OCI-LY7 (cell line): ENCODE measurements at regions not wholly inside any gene's neighbourhood (a gene's known extent, or its start where the extent isn't known, plus 50 kb on each side); places are given as distances from the start of the nearest gene placed in this dataset.

ENCODE experiments used
- BruUV-seq: library from RNA; stranded (reverse); fragments of 400-500 nt; replicated peaks from 2 replicates; lab custom pipeline; 2021; lab: Mats Ljungman, UMichigan
- CTCF ChIA-PET: fragments of 300-600 bp; sonication (Branson Sonifier 250); formaldehyde crosslinking; loops from one replicate; lab custom pipeline; 2022; ENCODE audit warnings: antibody characterized with exemption; ENCODE audit not compliant: unreplicated experiment; lab: Charles Lee
- POLR2A ChIA-PET: fragments of 300-600 bp; sonication (Branson Sonifier 250); formaldehyde crosslinking; loops from one replicate; lab custom pipeline; 2022; ENCODE audit warnings: antibody characterized with exemption; lab: Charles Lee
- DNase-seq: peaks from one replicate; pipeline ENCODE4 v3.0.0-alpha.2; 2015; ENCODE audit warnings: low spot score
- H2AFZ ChIP-seq: fragments of 200-600 bp; sonication (generic), shearing (Covaris generic); 2 replicates; pipeline ENCODE4 v1.6.1; 2014; ENCODE audit warnings: mild to moderate bottlenecking, antibody characterized with exemption, low read length, moderate library complexity
- H3K27ac ChIP-seq: fragments of 200-600 bp; sonication (generic); 2 replicates; pipeline ENCODE4 v1.5.1; 2014; ENCODE audit warnings: mixed run types, low read depth, mild to moderate bottlenecking, moderate library complexity, low read length, inconsistent platforms; ENCODE audit not compliant: poor library complexity, severe bottlenecking
- H3K36me3 ChIP-seq: fragments of 200-600 bp; sonication (generic); 2 replicates; pipeline ENCODE4 v1.6.1; 2014; ENCODE audit warnings: mild to moderate bottlenecking, antibody characterized with exemption, low read length, moderate library complexity, mixed read lengths; ENCODE audit not compliant: insufficient read depth
- H3K4me1 ChIP-seq: fragments of 200-600 bp; sonication (generic); 2 replicates; pipeline ENCODE4 v1.5.1; 2014; ENCODE audit warnings: mild to moderate bottlenecking, low read length; ENCODE audit not compliant: insufficient read depth, poor library complexity, severe bottlenecking
- H3K4me2 ChIP-seq: fragments of 200-600 bp; sonication (generic); 2 replicates; pipeline ENCODE4 v1.6.1; 2014; ENCODE audit warnings: mild to moderate bottlenecking, low read length
- H3K4me3 ChIP-seq: fragments of 200-600 bp; sonication (generic); 2 replicates; pipeline ENCODE4 v1.5.1; 2014; ENCODE audit warnings: mild to moderate bottlenecking, low read depth, low read length; ENCODE audit not compliant: poor library complexity, severe bottlenecking
- H3K79me2 ChIP-seq: fragments of 200-600 bp; sonication (generic); 2 replicates; pipeline ENCODE4 v1.6.1; 2016; ENCODE audit warnings: low read depth, mild to moderate bottlenecking, low read length, moderate library complexity, mixed read lengths; ENCODE audit not compliant: insufficient read depth
- H3K9me2 ChIP-seq: fragments of 200-600 bp; sonication (generic); 2 replicates; pipeline ENCODE4 v1.6.1; 2016; ENCODE audit warnings: mild to moderate bottlenecking, low read length, mixed read lengths; ENCODE audit not compliant: insufficient read depth
- H3K9me3 ChIP-seq: fragments of 200-600 bp; sonication (generic); 2 replicates; pipeline ENCODE4 v1.6.1; 2014; ENCODE audit warnings: mild to moderate bottlenecking, mixed run types, low read length, mixed read lengths
- H4K20me1 ChIP-seq: fragments of 200-600 bp; sonication (generic); 2 replicates; pipeline ENCODE4 v1.6.1; 2014; ENCODE audit warnings: mild to moderate bottlenecking, antibody characterized with exemption, low read length, moderate library complexity, mixed read lengths; ENCODE audit not compliant: insufficient read depth
- EZH2phosphoT487 ChIP-seq: fragments of 200-600 bp; sonication (generic); IDR thresholded peaks from 2 replicates; pipeline ENCODE4 v1.6.1; 2018; ENCODE audit warnings: low read depth, borderline replicate concordance, mild to moderate bottlenecking, mixed run types, antibody characterized with exemption, low read length, moderate library complexity, mixed read lengths
- intact Hi-C: fragments of 100-400 bp; cut with micrococcal nuclease; formaldehyde crosslinking; loops from one replicate; pipeline ENCODE4 v1.10.0; 2022; ENCODE audit not compliant: unreplicated experiment
- TF ChIP-seq, protein P1 (sequence below): fragments of 200-600 bp; sonication (generic); conservative IDR thresholded peaks from 2 replicates; pipeline ENCODE4 v1.5.1; 2014; ENCODE audit warnings: mild to moderate bottlenecking, antibody characterized with exemption, low read length, moderate library complexity, mixed read lengths

DNA sequence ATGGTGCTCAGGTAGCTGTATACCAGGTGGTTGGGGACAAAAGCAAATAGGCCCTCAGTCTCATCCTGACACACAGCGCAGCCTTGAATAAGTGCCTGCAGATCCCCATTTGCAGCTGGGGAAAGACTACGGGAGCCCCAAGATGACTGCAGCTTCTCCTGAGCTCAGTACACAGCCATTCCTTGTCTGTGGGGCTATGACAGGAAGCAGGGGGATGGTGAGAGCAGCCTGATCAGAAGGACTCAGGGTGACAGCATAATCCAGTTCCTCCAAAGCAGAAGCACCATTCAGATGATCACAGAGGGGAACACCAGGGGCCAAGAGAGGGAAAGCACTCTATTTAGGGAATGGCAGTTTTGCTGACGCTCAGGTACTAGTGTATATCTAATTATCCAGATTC, 104.8 kb upstream of the MOCS1 start:
- H2AFZ ChIP-seq, result no peak overlapping the region
- no peaks in the 10 kb centered on the region for H3K9me2 ChIP-seq
- H3K4me1 ChIP-seq, result no peaks in the 10 kb centered on the region
- TF ChIP-seq EZH2phosphoT487, result no peak
- TF ChIP-seq, protein P1, sequence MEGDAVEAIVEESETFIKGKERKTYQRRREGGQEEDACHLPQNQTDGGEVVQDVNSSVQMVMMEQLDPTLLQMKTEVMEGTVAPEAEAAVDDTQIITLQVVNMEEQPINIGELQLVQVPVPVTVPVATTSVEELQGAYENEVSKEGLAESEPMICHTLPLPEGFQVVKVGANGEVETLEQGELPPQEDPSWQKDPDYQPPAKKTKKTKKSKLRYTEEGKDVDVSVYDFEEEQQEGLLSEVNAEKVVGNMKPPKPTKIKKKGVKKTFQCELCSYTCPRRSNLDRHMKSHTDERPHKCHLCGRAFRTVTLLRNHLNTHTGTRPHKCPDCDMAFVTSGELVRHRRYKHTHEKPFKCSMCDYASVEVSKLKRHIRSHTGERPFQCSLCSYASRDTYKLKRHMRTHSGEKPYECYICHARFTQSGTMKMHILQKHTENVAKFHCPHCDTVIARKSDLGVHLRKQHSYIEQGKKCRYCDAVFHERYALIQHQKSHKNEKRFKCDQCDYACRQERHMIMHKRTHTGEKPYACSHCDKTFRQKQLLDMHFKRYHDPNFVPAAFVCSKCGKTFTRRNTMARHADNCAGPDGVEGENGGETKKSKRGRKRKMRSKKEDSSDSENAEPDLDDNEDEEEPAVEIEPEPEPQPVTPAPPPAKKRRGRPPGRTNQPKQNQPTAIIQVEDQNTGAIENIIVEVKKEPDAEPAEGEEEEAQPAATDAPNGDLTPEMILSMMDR, result no peak
- BruUV-seq, result no TSS peak
- no peaks in the 10 kb centered on the region for H3K9me3 ChIP-seq
- intact Hi-C loops, result no loop called here
- H3K4me3 ChIP-seq, result no peak overlapping the region
- ChIA-PET CTCF (no interaction called here), POLR2A (interaction anchor here (1.2 kb wide), 1 partner anchor 12 kb away, joined by 3 read pairs; no protein-coding TSS in a partner anchor)
- H3K4me2 ChIP-seq, result no peak overlapping the region
- no peaks in the 10 kb centered on the region for H3K36me3 ChIP-seq
- no peak overlapping the region for H3K27ac ChIP-seq
- no peak for DNase-seq
- H4K20me1 ChIP-seq, result no peaks in the 10 kb centered on the region
- no peaks in the 10 kb centered on the region for H3K79me2 ChIP-seq

DNA sequence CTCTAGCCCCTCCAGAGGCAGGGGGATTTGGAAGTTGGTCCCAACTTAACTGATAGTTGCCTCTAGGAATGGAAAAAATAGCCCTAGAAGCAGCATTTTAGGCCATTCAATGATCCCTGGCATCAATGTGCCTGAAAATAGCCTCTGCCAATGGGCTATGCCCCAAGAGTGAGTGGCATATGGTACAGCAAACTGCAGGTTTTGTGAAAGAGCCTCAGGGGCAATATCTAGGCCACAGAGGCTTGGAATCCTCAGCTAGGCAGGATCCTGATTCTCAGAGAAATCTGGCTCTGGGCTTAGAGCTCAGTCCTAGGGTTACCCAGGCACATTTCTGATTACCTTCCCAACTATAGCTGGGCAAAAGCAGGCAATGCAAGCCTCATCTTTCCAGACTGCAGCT, 104.4 kb upstream of the MOCS1 start:
- no peaks in the 10 kb centered on the region for H3K36me3 ChIP-seq
- no peaks in the 10 kb centered on the region for H4K20me1 ChIP-seq
- H3K9me3 ChIP-seq, result no peaks in the 10 kb centered on the region
- TF ChIP-seq EZH2phosphoT487, result no peak
- TF ChIP-seq, protein P1, result no peak
- H3K79me2 ChIP-seq, result no peaks in the 10 kb centered on the region
- no peak for DNase-seq
- H3K9me2 ChIP-seq, result no peaks in the 10 kb centered on the region
- H3K27ac ChIP-seq, result no peak overlapping the region
- no peak overlapping the region for H3K4me3 ChIP-seq
- no TSS peak for BruUV-seq
- no peak overlapping the region for H3K4me2 ChIP-seq
- H2AFZ ChIP-seq, result no peak overlapping the region
- POLR2A ChIA-PET, result no interaction called here
- CTCF ChIA-PET, result no interaction called here
- intact Hi-C loops, result no loop called here
- no peaks in the 10 kb centered on the region for H3K4me1 ChIP-seq

DNA sequence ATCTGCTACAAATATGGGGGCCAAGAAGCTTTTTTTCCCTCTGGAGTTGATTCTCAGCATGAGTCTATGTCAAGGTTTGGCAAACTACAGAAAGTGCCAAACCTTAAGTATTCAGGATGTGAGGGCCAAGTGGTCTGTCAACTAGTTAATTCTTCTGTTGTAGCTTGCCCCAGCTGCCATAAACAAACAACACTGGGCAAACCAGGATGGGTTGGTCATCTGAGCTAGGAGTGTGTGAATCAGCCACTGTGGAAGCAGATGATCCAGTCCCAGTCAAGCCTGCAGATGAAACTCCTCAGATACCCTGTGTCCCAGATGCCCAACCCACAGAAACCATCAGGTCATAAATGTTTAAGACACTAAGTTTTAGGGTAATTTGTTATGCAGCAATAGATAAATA, 103.0 kb upstream of the MOCS1 start:
- no peak for TF ChIP-seq EZH2phosphoT487
- TF ChIP-seq, protein P1, result no peak
- no peaks in the 10 kb centered on the region for H3K4me1 ChIP-seq
- no peak for DNase-seq

More for the DNA sequence above, 103.0 kb upstream of the MOCS1 start:
- Histone ChIP-seq H3K36me3 (no peaks in the 10 kb centered on the region), H2AFZ (no peak overlapping the region), H3K9me2 (no peaks in the 10 kb centered on the region), H3K27ac (no peak overlapping the region), H3K4me2 (no peak overlapping the region), H3K9me3 (no peaks in the 10 kb centered on the region), H4K20me1 (no peaks in the 10 kb centered on the region), H3K79me2 (no peaks in the 10 kb centered on the region), H3K4me3 (no peak overlapping the region)
- POLR2A ChIA-PET, result interaction anchor here (1.2 kb wide), 1 partner anchor 29 kb away, joined by 6 read pairs; no protein-coding TSS in a partner anchor
- CTCF ChIA-PET, result no interaction called here
- intact Hi-C loops, result no loop called here
- no TSS peak for BruUV-seq
